H1 (cell line): ENCODE measurements at regions not wholly inside any gene's neighbourhood (a gene's known extent, or its start where the extent isn't known, plus 50 kb on each side); places are given as distances from the start of the nearest gene placed in this dataset.

Experiments used
- CTCF ChIA-PET: fragments of 300-600 bp; sonication (Branson Sonifier 250); formaldehyde crosslinking; loops from one replicate; lab custom pipeline; 2021; ENCODE audit not compliant: partially characterized antibody; lab: Charles Lee
- POLR2A ChIA-PET: fragments of 300-600 bp; sonication (Branson Sonifier 250); formaldehyde crosslinking; loops from one replicate; lab custom pipeline; 2021; ENCODE audit warnings: inconsistent platforms; ENCODE audit not compliant: partially characterized antibody; lab: Charles Lee
- DNase-seq, 2 experiments: peaks; one replicate each; pipeline versions ENCODE4 v3.0.0 to v3.0.0-alpha.2; 2010 to 2022; ENCODE audit warnings: low spot score in 2 of 2, low read depth in 1 of 2, mixed read lengths in 1 of 2
- FAIRE-seq: peaks from 2 replicates; lab custom pipeline; 2011; peaks lifted over from hg19 to GRCh38; lab: Jason Lieb, UNC
- H2AFZ ChIP-seq: 2 replicates; pipeline ENCODE4 v1.8.1; 2012; ENCODE audit warnings: low read length, inconsistent platforms
- H2AK5ac ChIP-seq: 2 replicates; pipeline ENCODE4 v1.6.1; 2013; ENCODE audit warnings: low read depth, low read length
- H2BK120ac ChIP-seq: replicated peaks from 2 replicates; pipeline ENCODE3; 2013; ENCODE audit warnings: low read depth, low read length, inconsistent platforms
- H2BK12ac ChIP-seq: 2 replicates; pipeline ENCODE4 v1.6.1; 2013; ENCODE audit warnings: low read depth, low read length
- H2BK15ac ChIP-seq: 2 replicates; pipeline ENCODE4 v1.6.1; 2013; ENCODE audit warnings: low read length
- H2BK20ac ChIP-seq: 2 replicates; pipeline ENCODE4 v1.6.1; 2013; ENCODE audit warnings: low read length
- H2BK5ac ChIP-seq: 2 replicates; pipeline ENCODE4 v1.6.1; 2013; ENCODE audit warnings: low read depth, low read length
- H3K14ac ChIP-seq: 2 replicates; pipeline ENCODE4 v1.6.1; 2013; ENCODE audit warnings: inconsistent platforms; ENCODE audit not compliant: insufficient read length
- H3K18ac ChIP-seq: 2 replicates; pipeline ENCODE4 v1.6.1; 2013; ENCODE audit warnings: low read length; ENCODE audit errors: extremely low read depth
- H3K23ac ChIP-seq: 2 replicates; pipeline ENCODE4 v1.6.1; 2013; ENCODE audit warnings: inconsistent platforms; ENCODE audit not compliant: insufficient read length
- H3K23me2 ChIP-seq: 2 replicates; pipeline ENCODE4 v1.6.1; 2013; ENCODE audit warnings: low read depth, low read length
- H3K27ac ChIP-seq: 2 replicates; pipeline ENCODE4 v1.6.1; 2011; ENCODE audit warnings: low read depth, low read length, inconsistent platforms
- H3K27me3 ChIP-seq, 4 experiments: replicated peaks in 1 of 4; 1 replicate in 1 of 4; 2 replicates in 3 of 4; pipeline versions ENCODE4 v1.6.1 to v1.8.1; 2011 to 2013; ENCODE audit warnings: low read length in 3 of 4, mild to moderate bottlenecking in 3 of 4, inconsistent platforms in 2 of 4, mixed read lengths in 2 of 4, moderate library complexity in 1 of 4; ENCODE audit not compliant: control insufficient read depth in 3 of 4, insufficient read depth in 3 of 4; ENCODE audit errors: extremely low read depth in 1 of 4
- H3K36me3 ChIP-seq, 4 experiments: 2 replicates each; pipeline versions ENCODE4 v1.6.1 to v1.8.1; 2011 to 2013; ENCODE audit warnings: mild to moderate bottlenecking in 4 of 4, low read length in 3 of 4, moderate library complexity in 2 of 4, control low read depth in 1 of 4, inconsistent platforms in 1 of 4; ENCODE audit not compliant: insufficient read depth in 4 of 4, control insufficient read depth in 2 of 4
- H3K4ac ChIP-seq: replicated peaks from 2 replicates; pipeline ENCODE3; 2013; ENCODE audit warnings: low read length, low read depth, mixed read lengths, inconsistent platforms; ENCODE audit not compliant: insufficient read length
- H3K4me1 ChIP-seq, 4 experiments: replicated peaks in 1 of 4; 1 replicate in 1 of 4; 2 replicates in 3 of 4; pipeline versions ENCODE4 v1.6.1 to v1.8.1; 2011 to 2013; ENCODE audit warnings: low read length in 3 of 4, inconsistent platforms in 2 of 4, mixed read lengths in 1 of 4; ENCODE audit not compliant: insufficient read depth in 4 of 4, control insufficient read depth in 3 of 4
- H3K4me2 ChIP-seq, 2 experiments: 2 replicates each; pipeline versions ENCODE4 v1.6.1 to v1.8.1; 2011 to 2013; ENCODE audit warnings: low read depth in 2 of 2, low read length in 2 of 2, control low read depth in 1 of 2, inconsistent platforms in 1 of 2, mild to moderate bottlenecking in 1 of 2; ENCODE audit not compliant: insufficient read depth in 1 of 2
- H3K4me3 ChIP-seq, 4 experiments: fragments of 200-600, 300-600 bp in 1 of 4; sonication (generic), shearing (Covaris generic), sonication (Bioruptor Twin) in 1 of 4; 2 replicates each; pipeline versions ENCODE4 v1.5.1 to v1.8.1; 2011 to 2016; ENCODE audit warnings: low read length in 4 of 4, low read depth in 3 of 4, control low read depth in 2 of 4, inconsistent platforms in 2 of 4, mild to moderate bottlenecking in 2 of 4, mixed read lengths in 1 of 4, moderate library complexity in 1 of 4; ENCODE audit not compliant: insufficient read depth in 2 of 4; ENCODE audit errors: extremely low read depth in 1 of 4
- H3K56ac ChIP-seq: replicated peaks from 2 replicates; pipeline ENCODE3; 2013; ENCODE audit warnings: low read depth, mild to moderate bottlenecking, mixed read lengths, low read length, inconsistent platforms; ENCODE audit not compliant: insufficient read length
- H3K79me1 ChIP-seq: 2 replicates; pipeline ENCODE4 v1.6.1; 2013; ENCODE audit warnings: low read depth, low read length, control low read depth
- H3K79me2 ChIP-seq, 2 experiments: 2 replicates each; pipeline versions ENCODE4 v1.6.1 to v1.8.1; 2012 to 2013; ENCODE audit warnings: low read length in 2 of 2, mild to moderate bottlenecking in 2 of 2, inconsistent platforms in 1 of 2; ENCODE audit not compliant: insufficient read depth in 2 of 2, control insufficient read depth in 1 of 2
- H3K9ac ChIP-seq, 4 experiments: replicated peaks in 1 of 4; 1 replicate in 1 of 4; 2 replicates in 3 of 4; pipeline versions ENCODE4 v1.6.1 to v1.8.1; 2011 to 2013; ENCODE audit warnings: low read depth in 3 of 4, low read length in 3 of 4, control low read depth in 2 of 4, mild to moderate bottlenecking in 2 of 4, moderate library complexity in 2 of 4, inconsistent platforms in 1 of 4; ENCODE audit errors: extremely low read depth in 1 of 4
- H3K9me3 ChIP-seq, 2 experiments: 2 replicates each; pipeline versions ENCODE4 v1.6.1 to v1.8.1; 2012 to 2013; ENCODE audit warnings: mild to moderate bottlenecking in 2 of 2, moderate library complexity in 2 of 2, control low read depth in 1 of 2, inconsistent platforms in 1 of 2, low read depth in 1 of 2, low read length in 1 of 2, mixed read lengths in 1 of 2; ENCODE audit not compliant: insufficient read depth in 2 of 2
- H4K20me1 ChIP-seq, 2 experiments: replicated peaks in 1 of 2; 2 replicates each; pipeline versions ENCODE3 to v1.8.1; 2011 to 2013; ENCODE audit warnings: inconsistent platforms in 2 of 2, low read length in 2 of 2, mild to moderate bottlenecking in 1 of 2; ENCODE audit not compliant: insufficient read depth in 2 of 2, control insufficient read depth in 1 of 2
- H4K5ac ChIP-seq: 2 replicates; pipeline ENCODE4 v1.6.1; 2013; ENCODE audit warnings: low read length, low read depth, mixed read lengths, inconsistent platforms; ENCODE audit not compliant: insufficient read length
- H4K8ac ChIP-seq: 2 replicates; pipeline ENCODE4 v1.8.0; 2013; ENCODE audit warnings: mild to moderate bottlenecking, moderate library complexity, low read length, inconsistent platforms; ENCODE audit not compliant: insufficient read depth; ENCODE audit errors: extremely low read depth
- H4K91ac ChIP-seq: replicated peaks from 2 replicates; pipeline ENCODE3; 2013; ENCODE audit warnings: low read length, mixed read lengths, inconsistent platforms; ENCODE audit not compliant: insufficient read length
- POLR2A ChIP-seq, 2 experiments: IDR thresholded peaks; 1 replicate in 1 of 2; 2 replicates in 1 of 2; pipeline ENCODE4 v1.6.1; 2011; ENCODE audit warnings: low read depth in 2 of 2, low read length in 2 of 2, mild to moderate bottlenecking in 2 of 2; ENCODE audit errors: control extremely low read depth in 1 of 2
- SAP30 ChIP-seq: fragments of 300-600 bp; sonication (generic); IDR thresholded peaks from 2 replicates; pipeline ENCODE4 v1.7.1; 2012; ENCODE audit warnings: low read length, moderate library complexity, mild to moderate bottlenecking, inconsistent platforms; ENCODE audit not compliant: insufficient read depth, insufficient replicate concordance
- WGBS, 2 experiments: shearing (Covaris generic) in 1 of 2; methylation state at CpG; one replicate each; pipeline versions ENCODE4 v1.1.6 to v1.1.7; 2013 to 2015; ENCODE audit warnings: low lambda C conversion rate in 2 of 2, mixed read lengths in 2 of 2, inconsistent platforms in 1 of 2, low coverage in 1 of 2, missing lambda C conversion rate in 1 of 2; ENCODE audit not compliant: insufficient replicate concordance in 2 of 2, insufficient coverage in 1 of 2, insufficient read length in 1 of 2; ENCODE audit errors: extremely low coverage in 1 of 2, missing lambda C conversion rate in 1 of 2; 5-methylcytosine and 5-hydroxymethylcytosine counted together

GRCh38 chr1:65514041-65514440 lies 93.6 kb downstream of the LEPR start:
- no peak overlapping the region for H3K18ac ChIP-seq
- H4K20me1 ChIP-seq = no peaks in the 10 kb centered on the region
- H2BK15ac ChIP-seq = no peak overlapping the region
- ChIA-PET POLR2A (no interaction called here), CTCF (interaction anchor here (1.1 kb wide), 1 partner anchor 22 kb away, joined by 3 read pairs; no protein-coding TSS in a partner anchor)
- no peaks in the 10 kb centered on the region for H3K79me2 ChIP-seq
- no peak overlapping the region for H2BK12ac ChIP-seq
- H2BK5ac ChIP-seq = no peak overlapping the region
- no peaks in the 10 kb centered on the region for H3K9me3 ChIP-seq
- DNase-seq (no peak), FAIRE-seq (no peak)
- no peak overlapping the region for H3K9ac ChIP-seq
- no peak overlapping the region for H3K4me3 ChIP-seq
- no peak overlapping the region for H3K56ac ChIP-seq
- H3K27me3 ChIP-seq = no peaks in the 10 kb centered on the region
- H3K4me1 ChIP-seq = peaks cover 0 to 3% (median 0%) of the 10 kb centered on the region in 4 experiments; a peak in 1 of 7 replicates
- H4K5ac ChIP-seq = no peak overlapping the region
- H2AFZ ChIP-seq = no peak overlapping the region
- H3K23ac ChIP-seq = no peak overlapping the region
- H3K27ac ChIP-seq = no peak overlapping the region
- 82% methylated on average over 2 of the region's 2 CpGs; no CpG with 5 or more reads in 1 of the 2 experiments for WGBS, 2 experiments
- H3K4me2 ChIP-seq = no peak overlapping the region
- no peaks in the 10 kb centered on the region for H3K36me3 ChIP-seq
- H2BK120ac ChIP-seq = no peak overlapping the region
- no peak overlapping the region for H4K8ac ChIP-seq
- H2BK20ac ChIP-seq = no peak overlapping the region
- no peak overlapping the region for H2AK5ac ChIP-seq
- no peaks in the 10 kb centered on the region for H3K23me2 ChIP-seq
- H3K14ac ChIP-seq = no peak overlapping the region
- no peaks in the 10 kb centered on the region for H3K79me1 ChIP-seq
- no peak overlapping the region for H4K91ac ChIP-seq
- H3K4ac ChIP-seq = no peak overlapping the region
- TF ChIP-seq SAP30 (no peak), POLR2A (IDR thresholded peaks at IDR 0.05; ENCODE audit: control extremely low read depth in 1 of 2, low read depth in 2 of 2, low read length in 2 of 2) (no peak)
